ENCODE measurements at regions not wholly inside any gene's neighbourhood (a gene's known extent, or its start where the extent isn't known, plus 50 kb on each side); places are given as distances from the start of the nearest gene placed in this dataset.

- Histone ChIP-seq H3K9me3 (ENCODE audit: control insufficient read depth in 1 of 2, insufficient read depth in 1 of 2, low read depth in 1 of 2, low read length in 2 of 2) (no peaks in the 10 kb centered on the region), H3K9me2 (ENCODE audit: insufficient read depth) (no peaks in the 10 kb centered on the region), H4K20me1 (ENCODE audit: insufficient read depth) (no peaks in the 10 kb centered on the region), H3K4me2 (ENCODE audit: low read length) (no peak overlapping the region), H3K36me3 (ENCODE audit: control insufficient read depth in 1 of 2, insufficient read depth in 2 of 2, low read length in 2 of 2) (no peaks in the 10 kb centered on the region), H3K27ac (ENCODE audit: low read depth, low read length) (no peak overlapping the region), H3K79me2 (ENCODE audit: insufficient read depth, low read length) (no peaks in the 10 kb centered on the region), H3K9ac (ENCODE audit: low read length) (no peak overlapping the region), H3K4me1 (ENCODE audit: control insufficient read depth in 1 of 2, insufficient read depth in 2 of 2, low read length in 2 of 2) (no peaks in the 10 kb centered on the region), H2AFZ (ENCODE audit: low read depth, low read length, poor library complexity, severe bottlenecking) (no peak overlapping the region), H3K27me3 (ENCODE audit: insufficient read depth, low read length) (no peaks in the 10 kb centered on the region), H3K4me3 (replicated peaks in 1 of 2; ENCODE audit: low read depth in 1 of 2, low read length in 2 of 2) (no peak overlapping the region)
- no TSS peak for BruUV-seq (replicated peaks)
- no peak for ATAC-seq
- CTCF ChIA-PET, result no interaction called here
- no peak for DNase-seq (ENCODE audit: low read depth, low spot score)
- TF ChIP-seq ZBTB33 (IDR thresholded peaks at IDR 0.05; ENCODE audit: extremely low read depth, insufficient replicate concordance, low read length), result no peak
- TF ChIP-seq SRF (IDR thresholded peaks at IDR 0.05; ENCODE audit: low read depth), result no peak
- no peak for TF ChIP-seq EGR1 (IDR thresholded peaks at IDR 0.05; ENCODE audit: low read depth)
- TF ChIP-seq CBX3 (IDR thresholded peaks at IDR 0.05; ENCODE audit: low read depth), result no peak
- TF ChIP-seq MAX (IDR thresholded peaks at IDR 0.05), result no peak
- TF ChIP-seq JUND (IDR thresholded peaks at IDR 0.05), result no peak
- no peak for TF ChIP-seq ZNF274 (IDR thresholded peaks at IDR 0.05; ENCODE audit: low read depth, low read length)
- no peak for TF ChIP-seq SP1 (IDR thresholded peaks at IDR 0.05; ENCODE audit: low read depth)
- no peak for TF ChIP-seq POLR2A (IDR thresholded peaks at IDR 0.05; ENCODE audit: borderline replicate concordance, extremely low read depth, insufficient read depth, insufficient read length)
- no peak for TF ChIP-seq CTCF (IDR thresholded peaks at IDR 0.05 in 2 of 3, conservative IDR thresholded peaks at IDR 0.05 in 1 of 3; ENCODE audit: borderline replicate concordance in 1 of 3, insufficient read depth in 1 of 3, low read depth in 2 of 3, low read length in 2 of 3)
- TF ChIP-seq EZH2phosphoT487 (IDR thresholded peaks at IDR 0.05; ENCODE audit: borderline replicate concordance), result no peak
- no peak for TF ChIP-seq TCF7L2 (IDR thresholded peaks at IDR 0.05; ENCODE audit: borderline replicate concordance, extremely low read depth, insufficient read depth, insufficient read length)
- no peak for TF ChIP-seq CEBPB (IDR thresholded peaks at IDR 0.05; ENCODE audit: low read depth)
- POLR2A ChIA-PET, result no interaction called here
- RAD21 ChIA-PET (ENCODE audit: low non-redundant PET in 1 of 2, low total read pairs in 2 of 2, uncharacterized antibody in 2 of 2, unreplicated experiment in 2 of 2), result no interaction called here
- intact Hi-C loops (cut with micrococcal nuclease), result no loop called here
Observed at GRCh38 chr4:179843370-179843769, 2399.8 kb upstream of the TENM3 start.

Measured in HCT116 (cell line).